Stomach (tissue), 4 donors: ENCODE measurements at regions not wholly inside any gene's neighbourhood (a gene's known extent, or its start where the extent isn't known, plus 50 kb on each side); places are given as distances from the start of the nearest gene placed in this dataset.

Source experiments
- CTCF ChIP-seq, 7 experiments: fragments of 450-650 bp in 4 of 7; fragments of 200-600 bp in 3 of 7; sonication (generic) in 3 of 7; IDR thresholded peaks; one replicate each; pipeline ENCODE4 v1.5.1; 2016 to 2019; ENCODE audit warnings: antibody characterized with exemption in 7 of 7, control low read depth in 2 of 7, mild to moderate bottlenecking in 1 of 7
- EP300 ChIP-seq: sonication (generic); formaldehyde crosslinking; IDR thresholded peaks from one replicate; pipeline ENCODE4 v1.6.1; 2017; ENCODE audit warnings: antibody characterized with exemption
- POLR2A ChIP-seq, 4 donors: fragments of 450-650 bp; IDR thresholded peaks; one replicate each; pipeline ENCODE4 v1.6.1; 2016; ENCODE audit warnings: antibody characterized with exemption in 4 of 4, control low read depth in 2 of 4, mild to moderate bottlenecking in 1 of 4, moderate library complexity in 1 of 4

DNA sequence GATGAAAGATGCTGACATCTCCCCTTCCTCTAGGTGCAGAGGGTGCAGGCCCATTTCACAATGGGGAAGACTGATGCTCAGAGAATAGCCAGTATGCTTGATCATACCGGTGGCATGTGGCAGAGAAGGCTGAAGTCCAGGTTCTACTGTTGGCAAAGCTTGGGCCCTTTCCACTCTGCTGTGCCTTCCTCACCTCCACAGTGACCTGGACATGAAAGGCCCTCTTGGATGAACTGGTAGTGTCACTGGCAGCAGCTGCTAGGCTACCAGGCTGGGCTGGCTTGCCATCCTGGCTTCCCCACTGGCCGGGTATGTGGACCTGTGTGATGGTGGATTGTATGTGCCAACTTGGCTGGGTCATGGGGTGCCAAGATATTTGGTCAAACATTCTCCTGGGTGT lies 92.0 kb downstream of the GADD45G start:
- TF ChIP-seq CTCF (IDR thresholded peaks at IDR 0.05) (no peak), POLR2A (IDR thresholded peaks at IDR 0.05) (no peak), EP300 (no peak)
